ENCODE measurements at regions not wholly inside any gene's neighbourhood (a gene's known extent, or its start where the extent isn't known, plus 50 kb on each side); places are given as distances from the start of the nearest gene placed in this dataset.

DNA sequence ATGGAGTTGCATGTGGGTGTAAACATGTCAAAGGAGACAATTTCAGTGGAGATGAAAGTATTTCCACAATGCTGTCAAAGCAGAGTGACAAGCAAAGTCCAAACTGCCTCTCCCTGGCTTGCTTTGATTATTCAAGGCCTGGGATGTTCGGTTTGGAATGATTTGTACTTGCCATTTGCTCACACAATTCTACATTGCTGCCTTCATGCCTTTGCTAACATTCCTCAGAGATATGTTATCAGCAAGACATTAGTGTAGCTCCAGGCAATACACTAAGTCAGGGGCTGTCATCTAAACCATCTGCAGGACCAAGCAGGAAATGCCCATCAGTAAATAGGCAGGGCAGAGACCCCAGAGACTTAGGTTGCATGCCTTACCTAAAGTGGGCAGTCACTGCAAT lies 79.6 kb upstream of the C1QTNF7 start:
- TF ChIP-seq, protein P1, sequence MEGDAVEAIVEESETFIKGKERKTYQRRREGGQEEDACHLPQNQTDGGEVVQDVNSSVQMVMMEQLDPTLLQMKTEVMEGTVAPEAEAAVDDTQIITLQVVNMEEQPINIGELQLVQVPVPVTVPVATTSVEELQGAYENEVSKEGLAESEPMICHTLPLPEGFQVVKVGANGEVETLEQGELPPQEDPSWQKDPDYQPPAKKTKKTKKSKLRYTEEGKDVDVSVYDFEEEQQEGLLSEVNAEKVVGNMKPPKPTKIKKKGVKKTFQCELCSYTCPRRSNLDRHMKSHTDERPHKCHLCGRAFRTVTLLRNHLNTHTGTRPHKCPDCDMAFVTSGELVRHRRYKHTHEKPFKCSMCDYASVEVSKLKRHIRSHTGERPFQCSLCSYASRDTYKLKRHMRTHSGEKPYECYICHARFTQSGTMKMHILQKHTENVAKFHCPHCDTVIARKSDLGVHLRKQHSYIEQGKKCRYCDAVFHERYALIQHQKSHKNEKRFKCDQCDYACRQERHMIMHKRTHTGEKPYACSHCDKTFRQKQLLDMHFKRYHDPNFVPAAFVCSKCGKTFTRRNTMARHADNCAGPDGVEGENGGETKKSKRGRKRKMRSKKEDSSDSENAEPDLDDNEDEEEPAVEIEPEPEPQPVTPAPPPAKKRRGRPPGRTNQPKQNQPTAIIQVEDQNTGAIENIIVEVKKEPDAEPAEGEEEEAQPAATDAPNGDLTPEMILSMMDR (IDR thresholded peaks at IDR 0.05): no peak

DNA sequence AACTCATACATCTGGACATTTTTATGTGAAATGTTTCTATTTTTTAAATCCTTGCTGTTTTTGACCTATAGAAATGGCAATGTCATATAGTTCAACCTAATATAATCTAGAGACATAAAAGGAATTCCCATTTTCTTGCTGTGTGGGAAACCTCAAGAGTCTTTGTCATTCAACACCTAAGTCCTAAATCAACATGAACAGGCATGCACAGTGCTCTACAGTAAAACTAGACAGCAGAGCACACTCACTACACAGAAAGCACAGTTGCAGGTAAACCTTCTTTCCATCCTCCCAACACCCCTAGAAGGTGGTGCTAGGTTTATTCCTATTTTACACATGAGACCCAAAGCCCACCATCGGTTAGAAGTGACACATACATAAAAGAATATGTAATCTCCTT lies 79.1 kb upstream of the C1QTNF7 start:
- TF ChIP-seq, protein P1 (IDR thresholded peaks at IDR 0.05): no peak

DNA sequence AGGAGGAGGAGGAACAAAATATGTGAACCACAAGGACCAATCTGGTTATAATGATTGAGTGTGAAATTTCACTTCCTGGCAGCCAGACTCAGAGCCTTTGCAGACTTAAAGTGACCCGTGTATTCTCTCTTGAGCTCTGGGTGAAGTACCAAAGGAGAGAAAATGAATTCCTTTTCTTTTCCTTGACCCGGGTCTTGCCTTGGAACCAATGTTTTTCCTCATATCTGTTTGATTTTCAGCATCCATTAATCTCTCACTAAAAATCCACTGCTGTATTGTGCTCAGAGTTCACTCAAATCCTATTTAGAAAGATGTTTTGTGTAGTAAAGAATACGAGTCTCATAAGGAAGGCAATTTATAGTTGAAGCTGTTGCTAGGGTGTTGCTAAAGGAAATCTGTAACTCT lies 78.3 kb upstream of the C1QTNF7 start:
- TF ChIP-seq, protein P1 (IDR thresholded peaks at IDR 0.05): no peak

DNA sequence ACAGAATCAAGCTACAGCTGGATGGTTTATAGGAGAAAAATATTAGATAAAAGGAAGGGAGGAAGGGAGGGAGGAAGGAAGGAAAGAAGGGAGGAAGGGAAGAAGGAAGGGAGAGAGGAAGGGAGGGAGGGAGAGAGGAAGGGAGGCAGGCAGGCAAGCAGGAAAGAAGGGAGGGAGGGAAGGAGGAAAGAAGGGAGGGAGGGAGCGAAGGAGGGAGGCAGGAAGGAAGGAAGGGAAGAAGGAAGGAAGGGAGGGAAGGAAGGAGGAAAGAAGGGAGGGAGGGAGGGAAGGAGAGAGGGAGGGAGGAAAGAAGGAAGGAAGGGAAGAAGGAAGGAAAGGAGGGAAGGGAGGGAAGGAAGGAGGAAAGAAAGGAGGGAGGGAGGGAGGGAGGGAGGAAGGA lies 77.9 kb upstream of the C1QTNF7 start:
- TF ChIP-seq, protein P1 (IDR thresholded peaks at IDR 0.05): no peak

DNA sequence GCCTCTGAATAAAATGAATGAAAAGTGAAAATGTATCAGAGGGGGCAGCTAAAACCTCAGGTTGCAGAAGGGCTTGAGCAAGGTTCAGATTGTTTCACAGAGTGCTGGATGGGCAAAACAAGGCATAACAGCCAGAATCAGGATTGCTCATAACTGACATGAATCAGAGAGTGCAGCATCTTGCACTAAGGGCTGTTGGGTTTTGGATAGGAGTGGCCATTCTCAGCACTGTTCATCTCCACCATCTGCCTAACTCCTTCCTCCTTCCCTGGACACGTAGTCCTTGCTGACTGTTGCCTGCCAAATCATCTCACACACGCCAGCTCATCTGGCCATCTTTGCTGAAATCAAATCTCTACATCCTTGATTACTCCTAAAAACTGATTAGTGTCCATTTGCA lies 75.3 kb upstream of the C1QTNF7 start:
- TF ChIP-seq, protein P1 (IDR thresholded peaks at IDR 0.05): no peak

DNA sequence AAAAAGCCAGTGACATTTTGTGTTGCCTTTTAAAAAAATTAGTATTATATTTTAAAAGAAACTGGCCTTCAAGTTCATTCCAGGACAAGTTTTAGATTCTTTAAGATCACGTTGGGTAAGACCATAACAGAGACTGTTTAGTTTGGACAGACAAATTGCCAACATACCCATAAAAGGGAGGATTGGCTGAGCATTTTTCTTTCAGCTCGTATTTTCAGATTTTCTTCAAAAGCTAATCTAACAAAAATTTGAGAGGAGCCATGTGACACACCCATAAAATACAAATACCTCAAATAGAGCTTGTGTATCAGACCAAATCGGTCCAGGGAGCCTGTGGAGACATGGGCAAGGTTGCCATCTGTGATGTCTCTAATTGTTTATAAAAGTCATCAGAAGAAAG lies 74.6 kb upstream of the C1QTNF7 start:
- TF ChIP-seq, protein P1 (IDR thresholded peaks at IDR 0.05): no peak

DNA sequence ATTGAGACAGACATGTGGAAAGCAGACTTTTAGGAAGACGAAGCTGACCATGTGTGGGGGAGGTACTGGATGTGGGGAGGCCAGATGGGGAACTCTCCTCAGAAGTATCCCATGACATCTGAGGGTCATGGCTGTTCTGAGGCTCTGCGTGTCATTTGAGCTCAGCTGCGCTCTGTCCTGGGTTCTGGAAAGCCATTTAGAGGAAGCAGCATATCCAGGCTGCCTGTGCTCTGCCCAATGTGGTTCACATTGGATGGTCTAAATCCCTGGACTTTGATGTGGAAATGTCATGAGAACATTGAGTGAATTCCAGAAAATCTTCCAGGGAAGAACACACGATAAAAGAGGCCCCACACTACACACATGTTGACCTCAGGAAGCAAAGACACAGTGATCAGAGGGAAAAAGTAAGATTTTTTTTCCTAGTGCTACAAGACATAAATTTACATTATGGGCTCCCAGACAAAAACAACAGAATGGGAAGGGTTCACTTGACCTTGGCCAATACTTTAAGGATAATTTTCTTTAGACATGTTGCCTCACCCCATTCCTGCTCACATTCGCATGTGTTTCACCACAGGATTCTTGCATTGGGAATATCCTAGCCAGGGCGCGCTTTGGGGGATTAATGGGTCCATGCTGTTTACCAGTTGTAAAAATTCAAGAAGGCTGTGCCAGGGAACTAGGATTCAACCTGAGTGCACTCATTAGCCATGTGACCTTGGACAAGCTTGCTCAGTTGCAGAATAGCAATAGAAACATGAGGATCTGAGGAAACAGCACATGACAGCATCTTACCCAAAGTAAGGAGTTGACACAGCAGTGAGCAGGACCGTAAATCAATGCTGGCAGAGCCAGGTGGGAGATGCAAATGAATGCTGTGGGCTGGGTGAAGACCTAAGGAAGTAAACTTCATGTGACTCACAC lies 73.2 kb upstream of the C1QTNF7 start:
- TF ChIP-seq, protein P1 (IDR thresholded peaks at IDR 0.05): no peak

Measured in LNCAP (cell line).